ENCODE measurements at regions not wholly inside any gene's neighbourhood (a gene's known extent, or its start where the extent isn't known, plus 50 kb on each side); places are given as distances from the start of the nearest gene placed in this dataset.

- DNase-seq (ENCODE audit: low read depth): no peak
These were observed 61.6 kb upstream of the GPR26 start for GRCh38 chr10:123604506-123604905.

GRCh38 chr10:123606006-123606405, 60.1 kb upstream of the GPR26 start:
- no peak for DNase-seq (ENCODE audit: low read depth)

- no peak for DNase-seq (ENCODE audit: low read depth)
These were observed 59.2 kb upstream of the GPR26 start for GRCh38 chr10:123606955-123607354.

GRCh38 chr10:123607386-123607785, 58.8 kb upstream of the GPR26 start:
- no peak for DNase-seq (ENCODE audit: low read depth)

GRCh38 chr10:123608047-123608446, 58.1 kb upstream of the GPR26 start:
- DNase-seq (ENCODE audit: low read depth): no peak

- DNase-seq (ENCODE audit: low read depth): no peak
These were observed 54.9 kb upstream of the GPR26 start for GRCh38 chr10:123611243-123611642.

- no peak for DNase-seq (ENCODE audit: low read depth)
These were observed 54.3 kb upstream of the GPR26 start for GRCh38 chr10:123611876-123612275.

GRCh38 chr10:123613346-123613850, 52.8 kb upstream of the GPR26 start:
- DNase-seq (ENCODE audit: low read depth): no peak

- DNase-seq (ENCODE audit: low read depth): peak; percentile 12
These were observed 51.3 kb upstream of the GPR26 start for GRCh38 chr10:123614888-123615287.

All from amniotic epithelial cell (primary cell).